ENCODE measurements at regions not wholly inside any gene's neighbourhood (a gene's known extent, or its start where the extent isn't known, plus 50 kb on each side); places are given as distances from the start of the nearest gene placed in this dataset.

- peaks cover 4 to 8% (median 6%) of the 10 kb centered on the region in 3 donors for H3K27me3 Mint-ChIP-seq (ENCODE audit: low read depth in 3 of 3)
- Histone ChIP-seq H3K4me1 (ENCODE audit: control insufficient read depth in 1 of 2, insufficient read depth in 2 of 2, low read length in 2 of 2) (no peaks in the 10 kb centered on the region), H3K27me3 (ENCODE audit: control insufficient read depth in 2 of 2, insufficient read depth in 2 of 2, low read length in 2 of 2) (no peaks in the 10 kb centered on the region), H3K4me3 (replicated peaks in 1 of 3; ENCODE audit: low read depth in 2 of 3, low read length in 3 of 3) (no peak overlapping the region), H3K4me2 (replicated peaks; ENCODE audit: extremely low read depth, low read length, poor library complexity, severe bottlenecking) (no peak overlapping the region), H4K20me1 (ENCODE audit: insufficient read depth, low read length) (no peaks in the 10 kb centered on the region), H3K27ac (ENCODE audit: low read depth in 1 of 2, low read length in 2 of 2) (no peak overlapping the region), H3K36me3 (replicated peaks in 1 of 2; ENCODE audit: control insufficient read depth in 1 of 2, insufficient read depth in 2 of 2, low read length in 2 of 2) (no peaks in the 10 kb centered on the region), H3K9ac (ENCODE audit: insufficient read depth, low read length, poor library complexity, severe bottlenecking) (no peak overlapping the region), H3K79me2 (ENCODE audit: insufficient read depth, low read length) (no peaks in the 10 kb centered on the region), H3K9me3 (replicated peaks in 1 of 2; ENCODE audit: control insufficient read depth in 1 of 2, insufficient read depth in 1 of 2, low read length in 2 of 2) (no peaks in the 10 kb centered on the region), H2AFZ (ENCODE audit: insufficient read depth, low read depth, low read length, poor library complexity, severe bottlenecking) (no peak overlapping the region)
- peak overlapping the region in 1 of 7 donors; percentile 45 for H3K27ac Mint-ChIP-seq
- H3K9me3 Mint-ChIP-seq, result no peaks in the 10 kb centered on the region
- no CpG with 5 or more reads among the region's 5 CpGs for WGBS (ENCODE audit: insufficient coverage)
- no peak overlapping the region for H3K4me3 Mint-ChIP-seq
- no peaks in the 10 kb centered on the region for H3K36me3 Mint-ChIP-seq
- intact Hi-C loops (cut with micrococcal nuclease), result no loop called here
- TF ChIP-seq CTCF (IDR thresholded peaks at IDR 0.05), result no peak
- H3K4me1 Mint-ChIP-seq, result no peaks in the 10 kb centered on the region
- no peak for DNase-seq
Measured at GRCh38 chr6:148263961-148264360, 78.7 kb upstream of the SASH1 start.

- no peaks in the 10 kb centered on the region for H3K27me3 ChIP-seq (ENCODE audit: control insufficient read depth in 2 of 2, insufficient read depth in 2 of 2, low read length in 2 of 2)
- Mint-ChIP-seq H3K36me3 (no peaks in the 10 kb centered on the region), H3K9me3 (no peaks in the 10 kb centered on the region), H3K4me3 (no peak overlapping the region), H3K27me3 (ENCODE audit: low read depth in 3 of 3) (peaks cover 5 to 9% (median 6%) of the 10 kb centered on the region in 3 donors), H3K27ac (no peak overlapping the region), H3K4me1 (no peaks in the 10 kb centered on the region)
- no peaks in the 10 kb centered on the region for H3K79me2 ChIP-seq (ENCODE audit: insufficient read depth, low read length)
- no peaks in the 10 kb centered on the region for H3K9me3 ChIP-seq (replicated peaks in 1 of 2; ENCODE audit: control insufficient read depth in 1 of 2, insufficient read depth in 1 of 2, low read length in 2 of 2)
- no peak overlapping the region for H3K4me2 ChIP-seq (replicated peaks; ENCODE audit: extremely low read depth, low read length, poor library complexity, severe bottlenecking)
- DNase-seq, result no peak
- H3K9ac ChIP-seq (ENCODE audit: insufficient read depth, low read length, poor library complexity, severe bottlenecking), result no peak overlapping the region
- WGBS (ENCODE audit: insufficient coverage), result 100% methylated on average over 1 of the region's 2 CpGs
- H3K4me1 ChIP-seq (ENCODE audit: control insufficient read depth in 1 of 2, insufficient read depth in 2 of 2, low read length in 2 of 2), result no peaks in the 10 kb centered on the region
- no peak for TF ChIP-seq CTCF (IDR thresholded peaks at IDR 0.05)
- no peak overlapping the region for H2AFZ ChIP-seq (ENCODE audit: insufficient read depth, low read depth, low read length, poor library complexity, severe bottlenecking)
- no peak overlapping the region for H3K4me3 ChIP-seq (replicated peaks in 1 of 3; ENCODE audit: low read depth in 2 of 3, low read length in 3 of 3)
- intact Hi-C loops (cut with micrococcal nuclease), result no loop called here
- no peaks in the 10 kb centered on the region for H3K36me3 ChIP-seq (replicated peaks in 1 of 2; ENCODE audit: control insufficient read depth in 1 of 2, insufficient read depth in 2 of 2, low read length in 2 of 2)
- H3K27ac ChIP-seq (ENCODE audit: low read depth in 1 of 2, low read length in 2 of 2), result no peak overlapping the region
- H4K20me1 ChIP-seq (ENCODE audit: insufficient read depth, low read length), result no peaks in the 10 kb centered on the region
Measured at GRCh38 chr6:148265054-148265453, 77.6 kb upstream of the SASH1 start.
